DMS79 treated with DMSO at 0.1 percent for 48 hours (cell line): ENCODE measurements at regions not wholly inside any gene's neighbourhood (a gene's known extent, or its start where the extent isn't known, plus 50 kb on each side); places are given as distances from the start of the nearest gene placed in this dataset.
A peak's percentile ranks its signal among the peaks of the same experiment; 100 is the strongest.

Experiments used
- DNase-seq: peaks from one replicate; lab custom pipeline; 2025; lab: John Stamatoyannopoulos, UW

DNA sequence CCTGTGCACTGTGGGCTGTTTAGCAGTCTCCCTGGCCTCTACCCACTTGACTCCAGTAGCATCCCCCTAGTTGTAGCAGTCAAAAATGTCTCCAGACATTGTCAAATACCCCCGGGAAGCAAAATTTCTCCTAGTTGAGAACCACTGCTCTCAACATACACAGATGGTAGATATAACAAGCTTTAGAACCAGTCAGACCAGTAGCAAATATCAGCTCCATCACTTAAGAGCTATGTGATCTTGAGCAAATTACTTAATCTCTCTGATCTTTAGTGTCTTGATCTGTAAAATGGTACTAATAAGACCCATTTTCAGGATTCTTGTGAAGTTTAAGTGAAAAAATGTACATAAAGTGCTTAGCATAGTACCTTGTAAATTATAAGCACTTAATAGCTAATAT is 96.2 kb downstream of the DUSP6 start:
- no peak for DNase-seq

DNA sequence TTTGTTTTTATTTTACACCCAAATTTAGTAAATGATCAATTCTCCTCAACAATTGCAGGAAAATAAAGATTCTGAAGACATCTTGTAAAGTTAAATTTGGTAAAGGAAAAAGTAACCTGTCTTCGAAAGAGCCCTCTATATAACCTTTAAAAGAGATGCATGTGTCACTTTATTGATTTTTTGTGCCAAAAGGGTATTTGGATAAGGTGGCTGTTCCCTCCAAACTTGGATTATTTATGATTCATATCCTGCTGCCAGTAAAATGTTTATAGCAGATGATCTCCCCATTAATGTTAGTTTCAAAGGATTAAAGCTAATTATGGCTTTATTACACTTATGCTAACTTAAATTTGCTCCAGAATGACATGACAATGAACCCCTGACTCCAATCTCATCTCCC is 98.8 kb downstream of the DUSP6 start:
- DNase-seq: no peak

DNA sequence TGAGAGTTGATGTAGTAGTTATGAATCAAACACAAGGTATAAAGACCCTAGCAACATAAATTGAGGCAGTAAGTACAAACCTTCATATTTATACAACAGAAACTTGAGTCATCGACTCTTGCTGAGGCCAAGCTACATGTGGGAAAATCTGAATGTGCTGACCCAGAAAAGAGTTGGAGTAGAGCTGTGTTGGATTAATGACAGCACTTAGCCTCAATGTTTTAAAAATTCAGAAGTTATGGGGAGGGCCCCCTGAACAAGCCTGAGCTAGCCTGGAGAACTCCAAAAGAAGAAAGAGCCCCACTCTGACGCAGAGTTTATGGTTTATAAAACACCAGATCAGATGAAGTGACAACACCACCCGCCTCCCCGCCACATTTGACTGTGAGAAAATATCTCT is 100.0 kb downstream of the DUSP6 start:
- no peak for DNase-seq

GRCh38 chr12:89251342-89252271 is 100.7 kb downstream of the DUSP6 start:
- DNase-seq: no peak

- no peak for DNase-seq
Observed at GRCh38 chr12:89250636-89251035, 101.7 kb downstream of the DUSP6 start.

- DNase-seq: no peak
Observed at GRCh38 chr12:89250213-89250612, 102.1 kb downstream of the DUSP6 start.

DNA sequence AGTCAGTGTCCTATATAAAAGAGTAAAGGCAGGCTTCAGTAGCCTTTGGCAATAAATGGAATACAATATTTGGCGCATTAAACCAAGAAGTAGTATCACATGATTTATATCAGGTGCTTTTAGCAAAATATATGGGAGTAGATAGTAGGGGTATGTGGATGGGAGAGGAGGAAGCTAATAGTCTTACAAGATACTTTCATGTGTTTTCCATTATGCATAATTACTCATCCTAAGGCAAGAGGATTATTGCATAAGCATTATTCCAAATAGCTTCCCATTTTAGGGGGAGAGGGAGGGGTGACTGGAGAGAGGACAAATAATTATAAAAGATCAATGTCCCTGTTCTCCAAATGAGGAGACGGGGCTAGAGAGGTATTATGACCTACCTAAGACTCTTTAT is 104.3 kb downstream of the DUSP6 start:
- DNase-seq: no peak

DNA sequence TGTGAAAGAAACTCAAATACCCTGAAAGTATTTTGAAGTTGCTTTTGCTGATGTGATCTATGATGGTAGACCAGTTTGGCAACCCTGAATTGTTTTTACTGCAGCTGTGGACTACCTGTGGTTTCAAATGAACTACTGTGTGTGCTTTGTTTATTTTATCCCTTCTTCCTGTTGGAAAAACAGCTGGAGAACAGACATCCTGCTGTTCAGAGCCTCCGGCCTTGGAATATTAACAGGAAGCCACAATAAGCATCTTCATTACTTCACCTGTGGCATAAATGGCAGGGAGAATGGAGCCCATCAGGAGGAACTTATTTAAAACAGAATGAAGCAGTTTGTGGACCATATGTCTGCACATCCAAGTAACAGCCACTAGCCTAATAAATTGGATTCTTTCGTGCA is 104.8 kb downstream of the DUSP6 start:
- DNase-seq: no peak

GRCh38 chr12:89245090-89245489 is 107.2 kb downstream of the DUSP6 start:
- no peak for DNase-seq

DNA sequence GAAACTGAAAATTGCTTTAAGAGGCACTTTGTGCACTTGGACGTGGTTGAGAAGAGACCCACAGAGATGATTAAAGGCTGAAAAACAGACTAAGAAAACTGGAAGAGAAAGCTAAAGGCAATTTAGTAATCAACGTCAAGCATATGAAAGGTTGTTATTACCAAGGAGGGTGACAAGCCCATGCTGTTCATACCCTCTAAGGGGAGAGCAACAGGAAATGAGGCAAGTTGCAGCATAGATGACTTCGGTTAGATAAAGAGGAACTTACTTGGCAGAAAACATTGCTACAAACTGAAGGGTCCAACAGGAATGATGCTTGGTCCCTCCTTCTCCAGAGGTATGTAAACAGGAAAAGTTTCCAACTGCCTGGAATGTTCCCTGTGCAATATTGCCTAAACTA is 107.8 kb downstream of the DUSP6 start:
- peak; percentile 54 for DNase-seq

DNA sequence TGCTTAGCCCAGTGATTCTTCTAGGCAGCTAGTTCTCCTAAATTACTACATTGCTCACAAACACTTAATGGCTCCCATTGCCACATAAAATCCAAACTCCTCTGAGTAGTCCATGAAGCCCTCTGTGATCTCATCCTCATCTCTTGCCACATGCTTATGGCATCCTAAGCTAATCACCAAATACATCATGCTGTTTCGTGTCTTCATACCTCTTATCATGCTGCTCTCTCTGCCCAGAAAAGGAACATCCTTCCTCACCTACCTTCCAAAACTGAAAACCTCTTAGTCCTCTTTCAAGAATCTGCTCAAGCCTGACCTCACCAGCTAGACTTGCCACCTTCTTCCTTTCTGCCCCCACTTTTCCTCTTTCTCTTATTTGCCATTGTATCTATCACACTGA is 108.5 kb downstream of the DUSP6 start:
- no peak for DNase-seq

DNA sequence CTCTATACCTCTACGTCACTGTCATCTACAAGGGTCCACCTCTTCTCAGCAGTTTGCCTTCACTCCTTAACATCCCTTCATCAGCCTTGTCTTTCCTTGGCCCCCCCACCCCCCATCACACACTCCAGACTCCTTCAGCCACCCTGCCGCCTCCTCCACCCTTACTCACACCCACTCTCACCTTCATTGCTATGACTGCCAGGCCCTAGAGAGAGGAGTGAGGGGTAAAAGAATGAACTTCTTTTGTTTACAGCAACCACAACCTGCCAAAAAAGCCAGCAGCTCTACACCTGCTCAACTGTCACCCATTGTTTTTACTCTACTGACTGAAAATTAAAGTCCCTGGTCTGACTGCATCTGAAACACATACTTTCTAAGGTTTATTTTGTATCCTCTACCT is 112.8 kb downstream of the DUSP6 start:
- peak; percentile 59 for DNase-seq

DNA sequence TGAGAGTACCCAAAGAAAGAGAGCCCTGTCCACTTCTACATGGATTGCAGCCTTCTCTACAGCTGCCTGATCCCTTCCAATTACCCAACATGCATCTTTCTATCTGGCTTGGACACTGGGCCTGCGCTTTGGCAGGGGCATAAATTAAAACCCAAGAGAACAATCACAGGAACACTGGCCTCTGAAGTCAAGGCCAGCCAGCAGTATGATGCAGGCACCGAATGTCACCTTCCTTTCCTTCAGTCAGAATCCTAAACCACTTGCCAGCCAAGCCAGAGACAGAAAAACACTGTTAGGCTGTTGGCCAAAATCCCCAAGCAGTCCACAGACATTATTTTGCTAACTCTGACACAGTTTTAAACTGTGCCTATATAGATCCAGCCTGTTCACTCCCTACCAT is 113.7 kb downstream of the DUSP6 start:
- DNase-seq: no peak

DNA sequence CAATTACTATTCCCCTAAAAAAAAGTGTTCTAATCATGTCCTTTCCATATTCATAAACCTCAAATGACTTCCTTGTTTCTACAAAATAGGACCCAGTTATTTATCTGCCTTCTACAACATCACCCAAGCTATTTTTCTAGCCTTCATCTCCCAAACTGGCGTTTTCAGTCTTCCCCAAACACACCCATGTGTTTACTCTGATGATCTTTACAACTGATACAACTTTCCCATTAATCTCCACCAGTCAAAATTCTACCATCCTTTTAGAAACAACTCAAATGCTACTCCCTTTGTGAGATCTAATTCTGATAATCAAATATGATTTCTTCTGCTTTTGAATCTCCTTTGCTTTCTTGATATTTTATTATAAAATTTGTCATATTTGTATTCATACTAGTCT is 114.5 kb downstream of the DUSP6 start:
- DNase-seq: no peak

DNA sequence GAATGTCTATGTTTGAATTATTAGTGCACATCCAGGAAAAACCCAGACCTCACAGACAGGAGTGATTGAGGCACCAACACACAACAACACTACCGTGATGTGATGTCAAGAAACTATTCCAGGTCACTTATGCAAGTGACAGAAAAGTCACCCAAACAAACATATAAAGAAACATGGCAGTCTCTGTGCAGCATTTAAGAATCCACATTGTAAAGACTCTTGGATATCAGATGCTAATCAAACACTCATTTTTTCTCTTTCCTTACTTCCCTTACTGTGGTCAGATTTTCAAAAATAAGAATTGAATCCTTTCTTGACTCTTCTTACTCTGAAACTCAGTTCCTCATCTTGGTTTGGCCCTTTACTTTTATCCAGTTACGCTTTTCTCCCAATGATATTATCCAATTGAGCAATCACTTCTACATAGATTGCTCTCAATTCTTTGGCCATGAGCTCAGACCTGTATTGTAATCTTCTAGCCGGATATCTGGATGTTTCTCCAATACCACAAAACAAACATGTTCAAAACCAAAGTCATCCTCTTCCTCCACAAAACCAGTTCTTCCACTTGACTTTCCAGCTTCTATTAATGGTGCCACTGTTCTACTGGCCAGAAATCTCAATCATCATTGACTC is 115.4 kb downstream of the DUSP6 start:
- peak; percentile 14 for DNase-seq

GRCh38 chr12:89236237-89236636 is 116.1 kb downstream of the DUSP6 start:
- DNase-seq: no peak

DNA sequence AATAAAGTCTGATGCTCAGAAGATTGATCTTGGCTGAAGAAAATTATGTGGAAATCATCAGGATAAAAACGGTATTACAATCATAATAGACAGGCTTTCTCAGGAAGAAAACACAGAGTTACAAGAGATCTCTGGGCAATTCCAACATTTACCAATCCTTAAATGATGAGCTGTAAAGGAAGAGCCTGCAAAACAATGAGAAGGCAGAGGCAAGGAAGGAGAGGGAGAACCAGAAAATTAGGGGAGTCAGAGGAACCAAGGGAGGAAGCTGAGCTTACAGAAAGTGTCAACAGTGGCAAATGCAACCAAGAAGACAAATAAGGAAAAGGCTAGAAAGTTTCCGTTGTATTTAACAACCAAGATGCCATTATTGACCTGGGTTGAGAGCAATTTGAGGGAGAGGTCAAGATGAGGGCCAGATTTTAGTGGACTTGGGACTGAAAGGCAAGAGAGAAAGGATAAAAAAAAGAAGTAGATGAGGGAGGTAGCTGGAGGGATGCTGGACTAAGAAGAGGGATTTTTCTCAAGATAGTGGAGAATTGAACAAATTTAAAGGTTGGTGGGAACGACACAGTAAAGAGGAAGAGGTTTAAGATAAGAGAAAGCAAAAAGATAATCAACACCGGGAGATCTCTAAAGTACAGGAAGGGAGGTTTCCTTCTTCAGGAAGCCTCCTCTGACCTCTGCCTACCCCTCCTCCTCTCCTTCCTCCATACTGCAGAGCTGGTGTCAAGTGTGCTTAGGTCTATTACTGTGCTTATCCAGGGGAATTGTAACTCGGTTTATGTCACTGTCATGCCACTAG is 116.9 kb downstream of the DUSP6 start:
- no peak for DNase-seq

DNA sequence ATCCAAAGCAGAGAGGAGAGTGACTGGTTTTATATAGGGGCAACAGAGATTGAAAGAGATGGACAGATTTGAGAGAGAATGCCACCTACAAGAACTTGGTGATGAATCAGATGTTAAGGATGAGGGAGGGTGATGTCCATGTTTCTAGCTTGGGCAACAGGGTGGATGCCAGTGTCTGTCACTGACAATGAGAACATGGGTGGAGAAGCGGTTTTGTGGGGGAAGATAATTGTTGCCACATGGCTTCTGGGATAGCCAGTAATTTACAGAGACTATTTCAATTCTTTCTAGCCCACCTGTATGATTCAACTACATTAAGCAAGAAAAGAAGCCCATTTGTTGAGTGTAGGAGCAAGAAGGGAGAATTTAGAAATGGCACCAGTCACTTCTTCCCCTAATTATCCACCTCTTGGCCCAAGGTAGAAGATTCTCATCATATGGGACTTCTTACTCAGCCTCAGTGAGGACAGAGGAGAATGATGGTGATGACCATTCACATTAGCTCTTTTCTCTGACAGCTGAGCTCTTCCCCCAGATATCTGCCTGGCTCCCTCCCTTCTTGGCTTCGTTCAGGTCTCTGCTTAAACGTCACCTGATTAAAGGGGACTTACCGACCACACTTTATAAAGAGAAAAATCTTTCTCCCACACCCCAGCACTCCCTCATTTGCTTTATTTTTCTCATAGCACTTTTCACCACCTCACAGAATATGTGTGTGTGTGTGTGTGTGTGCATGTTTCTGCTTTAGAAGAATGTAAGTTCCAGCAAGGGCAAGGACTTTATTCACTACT is 117.8 kb downstream of the DUSP6 start:
- DNase-seq: no peak

DNA sequence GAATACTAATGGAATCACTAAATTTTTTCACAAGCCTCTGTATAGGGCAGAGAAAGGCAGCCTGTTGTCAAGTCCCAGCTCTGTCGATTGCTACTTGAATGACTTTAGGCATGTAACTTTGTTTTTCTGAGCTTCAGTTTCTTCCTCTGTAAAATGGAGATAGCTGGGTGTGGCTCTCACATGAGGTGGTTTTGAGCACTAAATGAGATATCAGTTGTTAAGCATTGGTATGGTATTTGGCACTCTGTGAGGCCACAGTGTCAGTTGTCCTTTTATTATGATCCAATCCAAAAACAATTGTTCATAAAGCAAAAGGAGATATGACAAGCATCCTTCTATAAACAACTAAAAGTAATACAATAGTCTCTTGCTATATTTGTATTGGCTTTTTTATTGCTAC is 120.6 kb downstream of the DUSP6 start:
- DNase-seq: no peak

GRCh38 chr12:89230376-89231315 is 121.7 kb downstream of the DUSP6 start:
- peak; percentile 56 for DNase-seq

- no peak for DNase-seq
Observed at GRCh38 chr12:89228491-89228890, 123.8 kb downstream of the DUSP6 start.
